ACHN (cell line): ENCODE measurements at regions not wholly inside any gene's neighbourhood (a gene's known extent, or its start where the extent isn't known, plus 50 kb on each side); places are given as distances from the start of the nearest gene placed in this dataset.

Experiments
- DNase-seq: peaks from one replicate; pipeline ENCODE4 v3.0.0-alpha.2; 2015
- in situ Hi-C: cut with HindIII; loops from 2 replicates; pipeline ENCODE4 v1.10.0; 2017; ENCODE audit warnings: low sequenced_read_pairs, low pct_ligation_motif_present, low pct_unique_long_range_greater_than_20kb

DNA sequence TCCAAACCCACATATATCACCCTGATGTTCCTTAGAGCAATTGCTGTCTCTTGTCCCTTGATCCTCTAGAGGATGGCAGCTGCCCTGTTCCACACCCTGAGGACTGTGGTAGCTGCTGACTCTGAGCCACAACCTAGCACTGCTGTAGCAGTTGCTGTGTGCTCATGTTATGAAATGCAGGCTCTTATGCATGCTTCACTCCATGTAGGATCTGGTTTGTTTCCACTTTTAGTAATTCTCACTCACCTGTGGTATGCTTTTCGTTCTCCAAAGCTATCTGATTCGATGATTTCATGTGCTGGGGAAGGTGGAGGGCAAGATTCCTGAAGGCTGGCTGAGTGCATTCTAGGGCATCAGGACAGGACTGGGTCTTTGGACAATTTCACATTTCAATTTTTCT lies 649.0 kb upstream of the RAB6C start:
- DNase-seq = no peak
- in situ Hi-C loops = no loop called here

DNA sequence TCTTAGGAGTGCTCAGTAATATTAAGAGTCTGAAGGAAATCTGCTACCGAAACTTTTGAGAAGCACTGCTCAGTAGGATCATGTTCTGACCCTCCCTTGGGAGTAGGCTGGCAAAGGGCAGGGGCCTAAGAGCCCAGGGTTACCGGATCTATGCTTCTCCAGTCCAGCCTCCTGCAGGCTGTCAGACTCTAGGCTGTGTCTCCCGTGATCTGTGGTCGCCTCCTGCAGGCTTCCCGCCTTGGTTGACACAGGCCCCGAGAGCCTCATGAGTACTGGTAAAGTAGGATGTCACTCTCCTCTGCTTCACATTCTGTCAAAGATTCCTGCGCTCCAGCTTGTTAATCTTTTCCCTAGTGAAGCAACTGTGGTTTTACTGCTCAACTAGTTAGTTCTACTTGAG lies 647.8 kb upstream of the RAB6C start:
- no peak for DNase-seq
- in situ Hi-C loops = no loop called here

DNA sequence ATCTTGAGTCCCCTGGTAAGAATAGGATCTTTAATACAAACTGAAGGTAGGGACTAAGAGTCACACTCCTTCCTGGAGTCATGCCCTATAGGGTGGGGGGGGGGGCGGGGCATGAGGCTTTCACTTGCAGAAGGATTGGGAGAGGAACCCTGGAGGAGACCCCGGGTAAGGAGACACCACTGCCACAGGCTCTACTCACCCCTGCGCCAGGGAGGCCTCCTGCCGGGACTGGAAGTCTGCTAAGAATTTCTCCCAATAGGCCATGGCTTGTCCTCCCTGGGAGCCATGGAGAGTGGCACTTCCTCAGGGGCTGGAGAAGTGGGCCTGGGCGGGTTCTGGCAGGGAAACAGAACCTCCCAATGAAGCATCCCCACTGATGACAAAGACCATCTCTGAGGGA lies 645.3 kb upstream of the RAB6C start:
- DNase-seq = no peak
- in situ Hi-C loops = no loop called here

DNA sequence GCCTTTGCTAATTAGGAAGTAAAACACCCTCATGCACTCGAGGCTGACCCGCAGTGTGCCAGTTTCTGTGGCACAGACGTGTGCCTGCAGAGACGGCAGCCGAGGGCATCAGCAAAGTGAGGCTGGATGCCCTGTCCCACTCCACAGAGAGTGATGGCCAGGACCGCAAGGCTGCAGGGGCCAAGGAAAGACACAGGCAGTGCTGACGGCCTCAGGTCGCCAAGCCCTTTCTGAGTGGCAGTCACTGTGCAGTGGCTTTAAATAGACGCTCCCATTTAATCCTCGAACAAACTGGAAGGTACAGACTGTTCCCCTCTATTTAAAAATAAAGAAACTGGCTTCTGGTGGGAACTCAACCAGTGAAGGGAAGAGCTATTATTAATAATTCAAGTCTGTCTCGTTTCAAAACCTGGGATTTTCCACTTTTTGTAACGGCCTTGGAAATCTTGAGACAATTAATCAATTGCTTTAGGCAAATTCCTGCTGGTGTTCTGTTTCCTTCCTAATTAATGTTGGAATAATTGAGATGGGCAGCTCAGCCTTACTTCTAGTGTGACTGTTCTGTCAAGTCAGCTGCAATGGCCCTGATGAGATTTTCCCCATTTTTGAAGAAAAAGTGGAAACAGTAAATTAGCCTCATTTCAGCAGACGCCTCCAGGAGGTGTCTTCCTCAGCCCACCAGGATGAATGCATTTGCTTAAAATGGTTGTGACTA lies 644.6 kb upstream of the RAB6C start:
- in situ Hi-C loops = no loop called here
- no peak for DNase-seq

DNA sequence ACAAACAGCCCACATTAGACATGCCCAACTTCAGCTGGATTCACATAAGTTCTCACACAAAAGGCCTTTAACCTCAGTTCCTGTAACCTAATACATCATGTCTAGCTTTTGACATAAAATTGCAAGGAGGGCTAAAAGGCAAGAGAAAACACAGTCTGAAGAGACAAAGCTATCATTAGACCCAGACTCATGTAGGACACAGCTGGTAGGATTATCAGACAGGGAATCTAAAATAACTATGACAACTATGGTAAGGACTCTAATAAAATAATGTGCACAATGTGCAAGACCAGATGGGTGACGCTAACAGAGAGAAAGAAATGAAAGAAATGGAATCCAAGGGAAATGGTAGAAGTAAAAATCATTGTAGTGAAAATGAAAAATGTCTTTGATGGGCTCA lies 643.2 kb upstream of the RAB6C start:
- in situ Hi-C loops = no loop called here
- DNase-seq = no peak

DNA sequence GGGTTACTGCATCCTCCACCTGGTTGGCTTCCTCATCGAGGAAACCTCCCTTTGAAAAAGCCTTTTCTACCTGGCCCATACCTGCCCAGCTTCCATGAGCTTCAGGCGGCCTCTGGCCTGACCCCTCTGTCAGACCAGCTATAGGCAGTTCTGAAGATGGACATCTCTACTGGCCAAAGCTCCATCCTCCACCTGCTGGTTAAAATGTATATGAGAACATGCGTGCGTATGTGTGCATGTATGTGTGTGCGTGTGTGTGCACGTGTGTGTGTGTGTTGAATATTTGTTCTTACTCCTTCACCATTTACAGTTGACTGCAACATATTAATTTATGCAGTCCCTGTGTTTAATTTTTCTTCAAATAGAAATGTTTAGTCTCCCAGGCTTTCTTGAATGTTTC lies 642.4 kb upstream of the RAB6C start:
- DNase-seq = no peak
- in situ Hi-C loops = no loop called here

DNA sequence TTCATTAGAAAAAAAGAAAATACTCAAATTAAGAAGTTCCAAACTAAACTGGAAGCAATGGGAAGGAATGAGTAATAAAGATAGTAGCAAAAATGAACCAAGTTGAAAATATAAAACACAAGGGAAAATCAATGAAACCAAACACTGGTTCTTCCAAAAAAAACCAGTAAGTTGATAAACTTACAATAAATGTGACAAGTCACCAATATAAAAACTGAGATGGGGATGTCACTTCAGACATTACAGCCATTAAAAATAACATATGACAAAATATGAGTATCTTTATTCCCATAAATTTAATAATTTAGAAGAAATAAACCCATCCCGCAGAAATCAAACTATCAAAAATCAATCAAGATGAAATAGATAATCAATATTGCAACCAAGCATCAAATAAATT lies 633.9 kb upstream of the RAB6C start:
- in situ Hi-C loops = no loop called here
- DNase-seq = no peak

DNA sequence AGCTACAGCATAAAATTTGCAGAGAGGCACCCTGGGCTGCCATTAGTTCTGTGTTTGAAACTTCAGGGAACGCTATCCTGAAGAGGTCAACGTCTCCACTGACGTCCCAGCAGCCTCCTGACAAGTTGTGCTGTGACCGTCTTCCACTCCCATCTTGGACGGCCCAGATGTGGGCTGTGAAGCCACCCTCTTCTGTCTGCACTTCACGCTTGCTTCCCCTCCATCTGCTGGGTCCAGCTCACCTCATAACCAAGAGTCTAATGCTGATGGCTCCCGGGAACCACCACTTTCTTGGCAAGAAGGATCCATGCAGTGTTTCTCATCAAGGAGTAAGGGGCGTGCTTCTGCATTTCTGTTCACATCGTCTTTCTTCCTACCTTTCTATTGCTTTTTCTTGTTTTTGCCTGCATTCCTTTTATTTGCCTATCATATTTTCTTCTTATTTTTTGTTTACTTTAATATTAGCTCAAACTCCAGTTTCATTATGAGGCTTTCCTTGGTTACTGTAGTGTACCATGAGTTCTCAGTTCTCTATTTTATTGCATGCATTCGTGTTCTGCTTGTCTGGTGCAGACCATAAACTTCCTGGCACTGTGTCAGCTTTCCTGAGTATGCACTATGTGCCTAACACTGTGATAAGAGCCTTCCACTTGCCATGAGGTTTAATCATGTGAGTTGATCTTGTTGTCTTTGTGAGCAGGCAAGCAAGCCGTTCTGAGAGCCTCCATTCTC lies 631.8 kb upstream of the RAB6C start:
- in situ Hi-C loops = no loop called here
- no peak for DNase-seq

DNA sequence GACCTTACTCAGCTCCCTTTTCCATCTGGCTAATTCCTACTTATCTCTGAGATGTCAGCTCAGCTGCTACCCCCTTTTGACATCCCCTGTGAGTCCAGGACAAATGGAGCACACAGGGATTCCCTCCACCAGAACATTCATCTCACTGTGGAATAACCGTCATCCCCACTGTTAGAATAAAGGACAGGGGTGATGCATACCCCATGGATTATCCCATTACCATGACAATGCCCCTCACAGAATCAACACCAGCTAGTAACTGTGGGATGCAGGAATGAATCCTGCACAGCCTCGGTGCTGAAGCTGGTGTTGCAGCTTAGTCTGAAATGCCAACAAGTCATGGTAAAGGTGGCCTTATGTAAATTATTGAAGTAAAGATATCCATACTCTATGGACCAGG lies 624.8 kb upstream of the RAB6C start:
- in situ Hi-C loops = no loop called here
- DNase-seq = no peak

DNA sequence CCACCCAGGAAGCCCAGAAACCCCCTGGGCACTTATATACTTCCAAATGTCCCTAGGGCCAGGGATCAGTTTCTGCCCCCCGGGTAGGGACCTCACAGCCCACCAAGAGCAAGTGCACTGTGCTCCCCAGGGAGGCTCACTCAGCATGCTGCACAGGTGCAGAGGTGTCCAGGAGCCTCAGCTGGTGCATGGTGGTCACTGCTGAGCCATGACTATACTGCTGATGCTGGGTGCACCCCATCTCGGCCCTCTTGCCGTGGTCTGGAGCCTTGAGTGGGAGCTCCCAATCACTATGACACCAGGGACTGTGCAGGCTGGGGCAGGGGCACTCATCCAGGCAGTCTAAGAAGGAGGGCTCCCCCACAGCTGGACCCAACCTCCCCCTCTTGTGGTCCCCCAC lies 617.8 kb upstream of the RAB6C start:
- in situ Hi-C loops = no loop called here
- DNase-seq = no peak

DNA sequence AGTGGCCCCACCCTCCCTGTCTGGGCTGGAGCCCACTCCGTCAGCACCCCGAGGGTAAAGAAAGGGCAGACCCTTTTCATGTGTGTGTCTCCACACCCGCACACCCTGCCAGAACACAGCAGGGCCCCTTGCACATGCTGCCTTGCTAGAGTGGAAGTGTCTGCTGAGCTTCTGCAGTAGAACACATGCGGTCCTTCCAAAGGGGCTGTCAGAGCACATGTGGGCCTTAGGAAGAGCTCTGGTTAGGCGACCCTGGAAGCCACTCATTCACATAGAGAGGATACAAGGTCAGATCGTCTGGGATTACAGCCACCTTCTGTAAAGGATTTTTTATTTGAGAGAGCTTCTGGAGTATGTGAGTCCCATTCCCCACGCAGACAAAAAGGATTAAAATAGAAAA lies 613.2 kb upstream of the RAB6C start:
- no peak for DNase-seq
- in situ Hi-C loops = no loop called here

DNA sequence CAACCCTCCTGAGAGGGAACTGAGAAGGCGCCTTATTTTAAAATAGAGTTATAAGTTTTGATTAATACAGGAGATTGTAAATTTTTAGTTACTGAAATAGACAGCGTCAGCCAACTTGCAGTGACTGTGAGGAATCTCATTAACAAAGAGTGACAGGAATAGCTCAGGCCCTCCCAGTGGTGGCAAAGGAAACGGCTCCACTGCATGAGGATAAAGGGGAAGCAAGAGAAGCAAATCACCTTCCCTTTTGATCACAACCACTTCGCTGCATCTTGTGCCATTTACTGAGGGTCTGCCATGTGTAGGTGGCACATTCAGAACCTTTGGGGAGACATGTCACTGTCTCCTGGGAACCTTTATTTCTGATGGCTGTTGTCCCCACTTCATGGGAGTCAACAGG lies 612.4 kb upstream of the RAB6C start:
- in situ Hi-C loops = no loop called here

DNA sequence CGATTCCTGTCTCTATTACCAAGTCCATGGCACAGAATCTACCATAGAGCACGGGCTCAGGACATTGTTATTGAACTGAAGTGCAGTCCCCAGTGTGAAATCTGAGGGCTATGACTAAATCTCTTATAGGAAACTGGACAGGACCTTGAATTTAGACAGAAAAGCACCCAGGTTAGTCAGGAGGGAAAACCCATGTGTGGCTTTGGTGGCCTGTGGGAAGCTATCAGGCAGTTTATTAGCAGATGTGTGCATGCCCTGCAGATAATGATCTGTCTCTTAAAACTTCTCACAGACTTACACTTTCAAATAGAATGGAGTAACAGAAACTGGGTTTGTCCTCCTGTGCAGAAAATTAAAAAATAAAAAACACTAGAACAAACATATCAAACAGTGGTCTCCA lies 610.0 kb upstream of the RAB6C start:
- no peak for DNase-seq
- in situ Hi-C loops = no loop called here

More for the DNA sequence above, 612.4 kb upstream of the RAB6C start:
- no peak for DNase-seq

DNA sequence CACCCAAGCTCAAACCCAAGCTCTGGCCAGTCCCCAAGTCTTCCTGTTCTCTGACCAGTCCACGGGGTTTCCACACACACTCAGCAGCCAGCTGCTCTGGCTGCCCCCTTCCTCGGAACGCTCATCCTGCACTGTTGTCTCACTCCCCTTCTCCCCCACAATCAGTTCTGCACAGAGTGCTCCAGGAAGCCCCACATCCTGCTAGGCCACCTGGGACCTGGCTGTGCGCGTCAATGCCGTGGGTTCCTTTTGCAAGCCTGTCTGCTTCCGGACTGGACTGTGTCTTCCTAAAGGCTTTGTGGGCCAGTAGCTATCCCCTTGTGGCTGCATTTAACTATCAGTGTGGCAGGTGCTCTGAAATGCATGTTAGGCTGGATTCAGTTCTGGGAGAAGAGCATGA lies 605.0 kb upstream of the RAB6C start:
- no peak for DNase-seq
- in situ Hi-C loops = no loop called here

DNA sequence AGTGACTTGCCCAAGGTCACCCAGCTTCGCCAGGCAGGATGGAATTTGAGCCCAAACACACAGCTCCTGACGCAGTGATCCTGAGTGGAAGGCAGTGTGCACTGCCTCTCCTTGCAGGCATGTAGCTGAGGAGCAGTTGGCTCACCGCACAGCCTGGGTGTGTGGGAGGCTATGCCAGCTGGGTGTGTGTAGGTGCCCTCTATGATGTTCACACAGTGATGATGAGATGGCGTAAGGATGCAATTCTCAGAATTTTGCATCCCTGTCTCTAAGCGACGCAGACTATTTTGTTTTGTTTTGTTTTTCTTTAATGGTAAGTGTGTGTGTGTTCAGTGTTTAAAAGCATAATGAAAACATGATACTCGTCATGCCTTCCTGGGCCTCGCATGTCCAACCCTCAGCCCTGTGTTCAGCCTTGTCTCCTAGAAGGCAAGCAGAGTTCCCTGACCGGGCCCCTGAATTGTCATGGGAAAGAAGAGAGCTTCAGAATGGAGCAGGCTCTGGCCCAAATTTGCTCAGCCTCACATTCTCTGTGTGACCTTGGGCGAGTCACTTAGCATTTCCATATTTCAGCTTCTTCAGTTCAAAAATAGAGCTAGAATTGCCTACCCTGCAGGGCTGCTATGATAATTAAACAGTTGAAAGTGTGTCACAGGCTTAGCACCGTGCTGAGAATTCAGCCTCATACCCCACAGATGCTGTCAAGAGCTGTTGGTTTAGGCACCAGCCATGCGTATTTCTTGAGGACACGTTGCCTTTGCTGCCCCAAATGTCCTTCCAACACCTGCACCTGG lies 603.6 kb upstream of the RAB6C start:
- in situ Hi-C loops = no loop called here
- DNase-seq = no peak

DNA sequence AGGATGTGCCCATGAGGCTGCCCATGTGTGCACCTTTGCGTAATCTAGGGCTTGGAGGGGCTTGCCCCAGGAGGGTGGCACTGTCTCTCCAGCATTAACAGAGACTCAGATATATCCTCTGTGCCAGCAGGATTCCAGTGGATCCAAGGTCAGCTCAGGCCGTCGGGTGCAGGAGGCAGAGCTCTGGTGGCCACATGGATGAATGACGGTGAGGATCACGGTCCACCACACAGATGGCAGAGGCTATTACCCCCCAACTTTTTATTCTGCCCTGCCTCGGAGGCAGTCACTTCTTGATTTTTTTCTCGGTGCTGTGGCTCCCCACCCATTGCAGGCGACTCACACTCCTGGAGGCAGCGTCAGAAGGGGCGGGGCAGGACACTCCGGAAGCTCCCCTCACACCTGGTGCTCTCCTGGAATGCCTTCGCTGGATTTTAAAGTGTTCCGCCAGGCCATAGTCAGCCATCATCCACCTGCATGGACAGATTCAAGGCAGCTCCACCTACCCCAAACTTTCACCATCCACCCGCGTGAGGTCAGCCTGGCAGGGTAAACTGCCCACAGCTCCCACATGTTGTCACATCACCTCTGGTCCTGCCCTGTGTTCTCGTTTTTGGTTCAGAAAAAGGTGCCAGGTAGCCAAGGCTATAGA lies 602.9 kb upstream of the RAB6C start:
- in situ Hi-C loops = no loop called here
- DNase-seq = no peak

DNA sequence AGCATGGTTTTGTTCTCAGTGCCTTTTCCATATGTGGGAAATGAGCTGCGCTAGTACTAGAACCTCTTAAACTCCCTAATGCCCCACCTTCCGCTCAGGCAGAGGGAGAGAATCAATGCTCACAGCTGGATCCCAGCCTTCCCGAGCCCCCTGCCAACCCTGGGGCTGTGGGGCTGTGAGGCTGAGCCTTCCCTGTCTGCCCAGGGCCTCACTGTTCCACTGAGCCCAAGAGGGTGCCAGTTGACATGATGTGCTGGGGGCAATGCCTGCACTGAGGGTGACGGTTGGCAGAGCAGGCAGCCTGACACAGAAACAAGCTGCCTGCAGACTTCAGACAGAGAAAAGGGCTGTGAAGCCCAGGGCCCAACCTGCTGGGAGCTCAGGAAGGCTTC lies 602.4 kb upstream of the RAB6C start:
- in situ Hi-C loops = no loop called here
- no peak for DNase-seq

DNA sequence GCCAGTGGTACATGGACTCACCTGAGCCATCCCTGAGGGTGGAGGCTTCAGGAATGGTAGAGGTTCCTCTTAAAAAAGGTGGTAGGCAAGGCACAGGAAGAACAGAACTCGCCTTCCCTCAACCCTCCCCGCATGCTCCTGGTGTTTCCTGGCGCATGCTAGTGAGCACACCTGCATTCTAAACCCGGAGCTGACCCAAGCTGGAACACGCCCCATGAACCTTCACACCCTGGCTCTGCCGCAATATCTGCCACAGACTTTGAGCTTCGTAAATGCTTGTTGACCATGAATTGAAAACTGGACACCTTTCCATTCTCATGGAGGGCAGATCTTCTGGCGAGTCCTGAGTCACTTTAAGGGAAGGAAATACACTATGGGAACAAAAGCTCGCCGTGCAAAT lies 601.3 kb upstream of the RAB6C start:
- no peak for DNase-seq
- in situ Hi-C loops = no loop called here

DNA sequence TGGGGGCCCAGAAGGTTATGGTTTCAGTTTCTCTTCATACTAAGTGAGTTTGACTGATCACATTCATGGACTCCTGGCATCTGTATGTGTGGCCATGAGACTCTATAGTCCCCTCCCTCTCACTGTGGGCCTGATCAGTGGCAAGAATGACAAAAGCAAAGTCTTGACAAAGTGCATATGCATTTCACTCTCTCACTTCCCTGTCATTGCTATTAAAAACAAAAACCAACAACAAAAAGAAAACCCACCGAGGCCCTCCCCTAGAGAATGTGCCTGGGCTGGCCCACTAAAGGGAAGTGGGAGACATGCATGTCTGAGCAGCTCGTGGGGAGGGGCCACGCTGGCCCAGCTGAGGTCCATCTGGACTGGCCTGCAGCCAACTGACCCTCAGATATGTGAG lies 600.1 kb upstream of the RAB6C start:
- in situ Hi-C loops = no loop called here

More for the DNA sequence above, 600.1 kb upstream of the RAB6C start:
- no peak for DNase-seq
